SK-N-SH (cell line): ENCODE measurements at regions not wholly inside any gene's neighbourhood (a gene's known extent, or its start where the extent isn't known, plus 50 kb on each side); places are given as distances from the start of the nearest gene placed in this dataset.

ENCODE experiments used
- CTCF ChIA-PET: fragments of 300-600, 350-600 bp; formaldehyde crosslinking; extraction: SDS; loops from one replicate; lab custom pipeline; 2021; lab: Yijun Ruan, JAX
- POLR2A ChIA-PET: fragments of 350-600 bp; sonication (Branson Sonifier 250); formaldehyde crosslinking; extraction: SDS; loops from one replicate; lab custom pipeline; 2020; ENCODE audit warnings: antibody characterized with exemption, inconsistent platforms; lab: Yijun Ruan, JAX
- DNase-seq: peaks from one replicate; pipeline ENCODE4 v3.0.0; 2012
- H2AFZ ChIP-seq: fragments of 200-600 bp; sonication (generic); 2 replicates; pipeline ENCODE4 v1.8.1; 2016; ENCODE audit warnings: antibody characterized with exemption, mild to moderate bottlenecking, low read depth
- H3F3A ChIP-seq: fragments of 200-600 bp; sonication (generic); replicated peaks from 2 replicates; pipeline ENCODE3; 2016; ENCODE audit warnings: antibody characterized with exemption, mild to moderate bottlenecking; ENCODE audit not compliant: insufficient read depth
- H3K27ac ChIP-seq, 2 experiments: fragments of 200-500 bp in 1 of 2; fragments of 200-600 bp in 1 of 2; sonication (Bioruptor generic) in 1 of 2; sonication (generic), shearing (Covaris generic) in 1 of 2; 2 replicates each; pipeline versions ENCODE4 v1.5.1 to v1.6.1; 2014 to 2016; ENCODE audit warnings: low read depth in 2 of 2, inconsistent platforms in 1 of 2, low read length in 1 of 2, mild to moderate bottlenecking in 1 of 2, mixed read lengths in 1 of 2
- H3K27me3 ChIP-seq: fragments of 200-600 bp; sonication (generic), shearing (Covaris generic); 2 replicates; pipeline ENCODE4 v1.6.1; 2016; ENCODE audit warnings: mixed run types; ENCODE audit not compliant: insufficient read depth
- H3K36me3 ChIP-seq, 2 experiments: fragments of 200-500 bp in 1 of 2; fragments of 200-600 bp in 1 of 2; sonication (Bioruptor generic) in 1 of 2; sonication (generic) in 1 of 2; replicated peaks in 1 of 2; 2 replicates each; pipeline versions ENCODE3 to v1.5.1; 2014 to 2016; ENCODE audit warnings: low read length in 1 of 2, mild to moderate bottlenecking in 1 of 2; ENCODE audit not compliant: insufficient read depth in 2 of 2, control insufficient read depth in 1 of 2
- H3K4me1 ChIP-seq, 2 experiments: fragments of 200-500 bp in 1 of 2; fragments of 200-600 bp in 1 of 2; sonication (Bioruptor generic) in 1 of 2; sonication (generic), shearing (Covaris generic) in 1 of 2; 2 replicates each; pipeline versions ENCODE4 v1.5.1 to v1.6.1; 2014 to 2016; ENCODE audit warnings: low read depth in 1 of 2, low read length in 1 of 2, mixed run types in 1 of 2; ENCODE audit not compliant: insufficient read depth in 2 of 2, control insufficient read depth in 1 of 2
- H3K4me2 ChIP-seq: fragments of 200-600 bp; sonication (generic), shearing (Covaris generic); 2 replicates; pipeline ENCODE4 v1.6.1; 2017; ENCODE audit warnings: mixed run types
- H3K4me3 ChIP-seq, 2 experiments: fragments of 200-500 bp in 1 of 2; fragments of 200-600 bp in 1 of 2; sonication (Bioruptor generic) in 1 of 2; sonication (generic), shearing (Covaris generic) in 1 of 2; 2 replicates each; pipeline versions ENCODE4 v1.5.1 to v1.8.1; 2014 to 2016; ENCODE audit warnings: low read depth in 2 of 2, inconsistent platforms in 1 of 2, low read length in 1 of 2, mild to moderate bottlenecking in 1 of 2, mixed read lengths in 1 of 2, moderate library complexity in 1 of 2
- H3K79me2 ChIP-seq: fragments of 200-600 bp; sonication (generic); 2 replicates; pipeline ENCODE4 v1.8.1; 2017; ENCODE audit warnings: mild to moderate bottlenecking; ENCODE audit not compliant: insufficient read depth
- H3K9ac ChIP-seq: fragments of 200-600 bp; sonication (generic); 2 replicates; pipeline ENCODE4 v1.6.1; 2017; ENCODE audit warnings: mixed run types
- H3K9me2 ChIP-seq: fragments of 200-600 bp; sonication (generic); 2 replicates; pipeline ENCODE4 v1.6.1; 2017; ENCODE audit warnings: mixed run types
- H3K9me3 ChIP-seq: fragments of 200-600 bp; sonication (generic); 2 replicates; pipeline ENCODE4 v1.6.1; 2017; ENCODE audit warnings: mixed run types, mild to moderate bottlenecking, moderate library complexity
- H4K20me1 ChIP-seq: fragments of 200-600 bp; sonication (generic); 2 replicates; pipeline ENCODE4 v1.6.1; 2017; ENCODE audit warnings: mild to moderate bottlenecking, mixed run types; ENCODE audit not compliant: insufficient read depth
- CHD2 ChIP-seq: fragments of 150-350 bp; IDR thresholded peaks from 2 replicates; pipeline ENCODE4 v1.6.1; 2018; ENCODE audit warnings: low read length; ENCODE audit not compliant: partially characterized antibody
- CTCF ChIP-seq: fragments of 200-600 bp; sonication (generic); IDR thresholded peaks from 2 replicates; pipeline ENCODE4 v1.6.1; 2017; ENCODE audit warnings: antibody characterized with exemption, mild to moderate bottlenecking, moderate library complexity
- EZH2phosphoT487 ChIP-seq: fragments of 200-600 bp; sonication (generic); IDR thresholded peaks from 2 replicates; pipeline ENCODE4 v1.6.1; 2017; ENCODE audit warnings: low read depth, mixed run types, mild to moderate bottlenecking, antibody characterized with exemption, moderate library complexity, borderline replicate concordance
- FOXJ3 ChIP-seq: sonication (generic); formaldehyde crosslinking; IDR thresholded peaks from 2 replicates; pipeline ENCODE4 v1.5.1; 2020; ENCODE audit warnings: mild to moderate bottlenecking, missing genetic modification reagents
- FOXM1 ChIP-seq: IDR thresholded peaks from 2 replicates; pipeline ENCODE4 v1.4.0; 2012; ENCODE audit warnings: low read depth, mild to moderate bottlenecking
- IRF3 ChIP-seq: fragments of 150-350 bp; IDR thresholded peaks from 2 replicates; pipeline ENCODE4 v1.6.1; 2016; ENCODE audit warnings: mild to moderate bottlenecking, low read depth, low read length
- MEF2A ChIP-seq: IDR thresholded peaks from 2 replicates; pipeline ENCODE4 v1.4.0; 2012; ENCODE audit warnings: low read depth, borderline replicate concordance
- PBX3 ChIP-seq: IDR thresholded peaks from 2 replicates; pipeline ENCODE4; 2012
- RAD21 ChIP-seq: IDR thresholded peaks from 2 replicates; pipeline ENCODE4 v1.6.1; 2012; ENCODE audit warnings: mild to moderate bottlenecking, low read length
- TEAD4 ChIP-seq: IDR thresholded peaks from 2 replicates; pipeline ENCODE4 v1.4.0; 2012; ENCODE audit warnings: mild to moderate bottlenecking, borderline replicate concordance; ENCODE audit not compliant: insufficient read depth
- USF1 ChIP-seq: IDR thresholded peaks from 2 replicates; pipeline ENCODE4 v1.4.0; 2012; ENCODE audit warnings: low read depth, borderline replicate concordance
- YY1 ChIP-seq: IDR thresholded peaks from 2 replicates; pipeline ENCODE4 v1.4.0; 2012; ENCODE audit warnings: low read depth, mild to moderate bottlenecking
- WGBS: methylation state at CpG from one replicate; pipeline ENCODE4 v1.1.6; 2017; ENCODE audit warnings: low lambda C conversion rate; 5-methylcytosine and 5-hydroxymethylcytosine counted together

GRCh38 chr5:24232929-24233498 is 411.8 kb downstream of the CDH10 start:
- WGBS, result 2% methylated on average over 4 of the region's 4 CpGs
- ChIA-PET POLR2A (no interaction called here), CTCF (no interaction called here)
- H2AFZ ChIP-seq, result no peak overlapping the region
- no peaks in the 10 kb centered on the region for H3K9me2 ChIP-seq
- H3F3A ChIP-seq, result no peaks in the 10 kb centered on the region
- no peaks in the 10 kb centered on the region for H3K4me1 ChIP-seq
- DNase-seq, result no peak
- H3K36me3 ChIP-seq, result no peaks in the 10 kb centered on the region
- H3K9ac ChIP-seq, result no peak overlapping the region
- no peak for TF ChIP-seq USF1
- peak; percentile 32; the same call in 1 of the 2 replicates for TF ChIP-seq RAD21
- peak; percentile 57 for TF ChIP-seq CTCF
- H3K4me3 ChIP-seq, result no peak overlapping the region
- H3K4me2 ChIP-seq, result no peak overlapping the region
- no peaks in the 10 kb centered on the region for H3K27me3 ChIP-seq
- H3K27ac ChIP-seq, result no peak overlapping the region
- no peaks in the 10 kb centered on the region for H4K20me1 ChIP-seq
- no peaks in the 10 kb centered on the region for H3K79me2 ChIP-seq
- no peaks in the 10 kb centered on the region for H3K9me3 ChIP-seq

GRCh38 chr5:24235946-24236345 is 408.8 kb downstream of the CDH10 start:
- WGBS, result 2% methylated on average over 2 of the region's 2 CpGs
- TF ChIP-seq MEF2A, result no peak
- no peak for TF ChIP-seq CHD2
- no peak overlapping the region for H2AFZ ChIP-seq

GRCh38 chr5:24245821-24246220 is 399.0 kb downstream of the CDH10 start:
- ChIA-PET POLR2A (no interaction called here), CTCF (no interaction called here)
- Histone ChIP-seq H3K27me3 (peaks cover 30% of the 10 kb centered on the region; the same call in 1 of the 2 replicates), H3K79me2 (no peaks in the 10 kb centered on the region), H3F3A (no peaks in the 10 kb centered on the region), H3K9me2 (no peaks in the 10 kb centered on the region; the same call in 1 of the 2 replicates), H2AFZ (no peak overlapping the region), H3K4me2 (no peak overlapping the region), H3K9me3 (no peaks in the 10 kb centered on the region; the same call in 1 of the 2 replicates), H3K27ac (no peak overlapping the region), H3K36me3 (no peaks in the 10 kb centered on the region), H3K4me1 (no peaks in the 10 kb centered on the region), H3K4me3 (no peak overlapping the region), H4K20me1 (no peaks in the 10 kb centered on the region), H3K9ac (no peak overlapping the region)
- DNase-seq, result no peak
- WGBS, result 58% methylated on average over 1 of the region's 1 CpG
- TF ChIP-seq TEAD4 (no peak), FOXJ3 (CRISPR knock-in tag) (no peak), CTCF (no peak), PBX3 (no peak), EZH2phosphoT487 (no peak), YY1 (no peak), USF1 (no peak), IRF3 (no peak), FOXM1 (no peak)

More at GRCh38 chr5:24235946-24236345, 408.8 kb downstream of the CDH10 start:
- ChIA-PET POLR2A (no interaction called here), CTCF (no interaction called here)
- Histone ChIP-seq H3K79me2 (no peaks in the 10 kb centered on the region), H3F3A (no peaks in the 10 kb centered on the region), H3K9ac (no peak overlapping the region), H3K4me1 (no peaks in the 10 kb centered on the region), H3K9me2 (no peaks in the 10 kb centered on the region), H3K27me3 (peaks cover 1% of the 10 kb centered on the region; the same call in 1 of the 2 replicates), H3K4me3 (no peak overlapping the region), H3K36me3 (no peaks in the 10 kb centered on the region), H3K9me3 (no peaks in the 10 kb centered on the region), H4K20me1 (no peaks in the 10 kb centered on the region), H3K27ac (no peak overlapping the region), H3K4me2 (no peak overlapping the region)
- DNase-seq, result no peak
